Endothelial cell of umbilical vein (primary cell): ENCODE measurements at regions not wholly inside any gene's neighbourhood (a gene's known extent, or its start where the extent isn't known, plus 50 kb on each side); places are given as distances from the start of the nearest gene placed in this dataset.

Experiments
- BruUV-seq: library from RNA; stranded (reverse); fragments of 400-500 nt; replicated peaks from 2 replicates; lab custom pipeline; 2021; lab: Mats Ljungman, UMichigan
- CTCF ChIA-PET: fragments of 300-600, 350-600 bp; sonication (Branson Sonifier 250); formaldehyde crosslinking; loops from one replicate; lab custom pipeline; 2021; ENCODE audit warnings: antibody characterized with exemption, inconsistent platforms; lab: Charles Lee
- POLR2A ChIA-PET: fragments of 300-600, 350-600 bp; sonication (Branson Sonifier 250); formaldehyde crosslinking; loops from one replicate; lab custom pipeline; 2021; ENCODE audit warnings: antibody characterized with exemption, inconsistent platforms; lab: Charles Lee
- DNase-seq: peaks from one replicate; pipeline ENCODE4 v3.0.0-alpha.2; 2011; ENCODE audit warnings: low read depth, low spot score
- FAIRE-seq: peaks from 2 replicates; lab custom pipeline; 2011; peaks lifted over from hg19 to GRCh38; lab: Jason Lieb, UNC
- H2AFZ ChIP-seq: 2 replicates; pipeline ENCODE4 v1.6.0; 2012; ENCODE audit warnings: low read depth, low read length, control low read depth, inconsistent platforms
- H3K27ac ChIP-seq: 2 replicates; pipeline ENCODE4 v1.5.1; 2011; ENCODE audit warnings: low read depth, mild to moderate bottlenecking, control low read depth, low read length, moderate library complexity; ENCODE audit not compliant: insufficient read depth
- H3K27me3 ChIP-seq, 2 experiments: 2 replicates each; pipeline versions ENCODE4 v1.6.0 to v1.6.1; 2011; ENCODE audit warnings: low read length in 2 of 2, mixed read lengths in 1 of 2; ENCODE audit not compliant: control insufficient read depth in 2 of 2, insufficient read depth in 2 of 2
- H3K36me3 ChIP-seq, 2 experiments: 2 replicates in 1 of 2; 3 replicates in 1 of 2; pipeline ENCODE4 v1.5.1; 2011; ENCODE audit warnings: low read length in 2 of 2, mild to moderate bottlenecking in 1 of 2, moderate library complexity in 1 of 2; ENCODE audit not compliant: control insufficient read depth in 2 of 2, insufficient read depth in 2 of 2; ENCODE audit errors: extremely low read depth in 1 of 2
- H3K4me1 ChIP-seq: 3 replicates; pipeline ENCODE4 v1.5.1; 2011; ENCODE audit warnings: mild to moderate bottlenecking, low read length; ENCODE audit not compliant: control insufficient read depth, insufficient read depth; ENCODE audit errors: extremely low read depth
- H3K4me2 ChIP-seq: 2 replicates; pipeline ENCODE4 v1.6.1; 2011; ENCODE audit warnings: low read length, control low read depth, mixed read lengths; ENCODE audit not compliant: insufficient read depth
- H3K4me3 ChIP-seq, 3 experiments: fragments of 200-600 bp in 1 of 3; sonication (generic), shearing (Covaris generic) in 1 of 3; replicated peaks in 1 of 3; 2 replicates each; pipeline ENCODE4 v1.5.1; 2011 to 2016; ENCODE audit warnings: control low read depth in 3 of 3, low read length in 3 of 3, mild to moderate bottlenecking in 2 of 3, inconsistent platforms in 1 of 3, low read depth in 1 of 3, moderate library complexity in 1 of 3; ENCODE audit not compliant: insufficient read depth in 1 of 3
- H3K79me2 ChIP-seq: 2 replicates; pipeline ENCODE4 v1.6.0; 2012; ENCODE audit warnings: low read length, inconsistent platforms; ENCODE audit not compliant: control insufficient read depth, insufficient read depth
- H3K9ac ChIP-seq: replicated peaks from 2 replicates; pipeline ENCODE3; 2011; ENCODE audit warnings: low read length, control low read depth; ENCODE audit not compliant: insufficient read depth; ENCODE audit errors: extremely low read depth
- H3K9me1 ChIP-seq: replicated peaks from 3 replicates; pipeline ENCODE4 v1.6.0; 2011; ENCODE audit warnings: mild to moderate bottlenecking, low read length; ENCODE audit not compliant: control insufficient read depth, insufficient read depth; ENCODE audit errors: extremely low read depth
- H3K9me3 ChIP-seq: replicated peaks from 2 replicates; pipeline ENCODE4 v1.5.1; 2012; ENCODE audit warnings: low read length, inconsistent platforms; ENCODE audit not compliant: control insufficient read depth, insufficient read depth
- H4K20me1 ChIP-seq: replicated peaks from 2 replicates; pipeline ENCODE3; 2011; ENCODE audit warnings: mild to moderate bottlenecking, low read length; ENCODE audit not compliant: control insufficient read depth, insufficient read depth; ENCODE audit errors: extremely low read depth
- CTCF ChIP-seq, 2 donors: IDR thresholded peaks; 1 replicate in 1 of 2; 2 replicates in 1 of 2; pipeline ENCODE4 v1.5.1; 2011; ENCODE audit warnings: low read length in 2 of 2, mild to moderate bottlenecking in 2 of 2, moderate library complexity in 2 of 2, control low read depth in 1 of 2, inconsistent platforms in 1 of 2, low read depth in 1 of 2; ENCODE audit not compliant: insufficient read depth in 1 of 2; ENCODE audit errors: extremely low read depth in 1 of 2
- EZH2 ChIP-seq: IDR thresholded peaks from 2 replicates; pipeline ENCODE4 v1.6.1; 2012; ENCODE audit warnings: borderline replicate concordance, low read depth, mild to moderate bottlenecking, moderate library complexity, low read length, inconsistent platforms; ENCODE audit not compliant: severe bottlenecking
- FOS ChIP-seq: IDR thresholded peaks from 2 replicates; pipeline ENCODE4 v1.6.1; 2011; ENCODE audit warnings: mild to moderate bottlenecking, low read length, moderate library complexity, borderline replicate concordance; ENCODE audit not compliant: insufficient read depth
- GATA2 ChIP-seq: IDR thresholded peaks from 2 replicates; pipeline ENCODE4 v1.7.0; 2011; ENCODE audit warnings: low read depth, mild to moderate bottlenecking, moderate library complexity, mixed read lengths, low read length; ENCODE audit not compliant: insufficient read length, insufficient read depth
- JUN ChIP-seq: IDR thresholded peaks from 2 replicates; pipeline ENCODE4 v1.6.1; 2011; ENCODE audit warnings: borderline replicate concordance, low read depth; ENCODE audit not compliant: insufficient read length, insufficient read depth
- MAX ChIP-seq: IDR thresholded peaks from 2 replicates; pipeline ENCODE4 v1.6.1; 2011; ENCODE audit not compliant: insufficient read depth, insufficient read length
- MYC ChIP-seq: IDR thresholded peaks from one replicate; pipeline ENCODE4 v1.6.1; 2011; ENCODE audit warnings: mild to moderate bottlenecking, low read depth, low read length
- POLR2A ChIP-seq: IDR thresholded peaks from 2 replicates; pipeline ENCODE4 v1.6.1; 2012; ENCODE audit warnings: low read depth, mild to moderate bottlenecking, control low read depth, low read length
- POLR2AphosphoS5 ChIP-seq: IDR thresholded peaks from 2 replicates; pipeline ENCODE4 v1.6.1; 2012; ENCODE audit warnings: low read depth, mild to moderate bottlenecking, control low read depth, low read length, moderate library complexity; ENCODE audit not compliant: insufficient read depth
- dilution Hi-C: fragments of 300-500 bp; cut with MboI; formaldehyde crosslinking; loops from one replicate; pipeline ENCODE4 v1.15.0; 2019; ENCODE audit warnings: low sequenced_read_pairs; ENCODE audit not compliant: extremely low pct_ligation_motif_present
- intact Hi-C: fragments of 100-400 bp; cut with micrococcal nuclease; formaldehyde crosslinking; loops from one replicate; pipeline ENCODE4 v1.10.0; 2022

DNA sequence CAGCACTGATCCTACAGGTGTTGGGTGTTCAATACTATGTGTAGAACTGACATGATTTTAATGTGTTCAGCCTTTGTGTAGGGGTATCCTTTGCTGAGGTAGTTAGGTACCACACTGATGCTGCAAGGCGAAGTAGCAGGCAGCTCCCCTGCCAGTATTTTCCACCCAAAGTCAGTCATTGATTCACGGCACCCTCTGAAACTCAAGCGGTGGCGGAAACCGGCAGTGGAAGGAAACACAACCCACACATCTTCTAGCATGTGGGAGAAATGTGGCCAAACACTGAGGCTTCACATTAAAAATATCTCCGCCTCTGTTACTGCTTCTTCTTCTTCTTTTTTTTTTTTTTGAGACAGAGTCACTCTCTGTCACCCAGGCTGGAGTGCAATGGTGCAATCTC lies 126.3 kb downstream of the AASDH start:
- dilution Hi-C loops (no loop called here), intact Hi-C loops (no loop called here)
- ChIA-PET POLR2A (no interaction called here), CTCF (interaction anchor here (1.6 kb wide), 1 partner anchor 16 kb away, joined by 3 read pairs; no protein-coding TSS in a partner anchor)
- DNase-seq (no peak), FAIRE-seq (no peak)
- H3K36me3 ChIP-seq = no peaks in the 10 kb centered on the region
- H3K9me1 ChIP-seq = no peaks in the 10 kb centered on the region
- H3K79me2 ChIP-seq = no peaks in the 10 kb centered on the region
- H4K20me1 ChIP-seq = no peaks in the 10 kb centered on the region
- no peak overlapping the region for H3K27ac ChIP-seq
- no peaks in the 10 kb centered on the region for H3K27me3 ChIP-seq
- BruUV-seq = no TSS peak
- TF ChIP-seq CTCF (IDR thresholded peaks at IDR 0.05; ENCODE audit: extremely low read depth in 1 of 2, insufficient read depth in 1 of 2, low read depth in 1 of 2, low read length in 2 of 2) (no peak), JUN (no peak), FOS (no peak), MAX (no peak), EZH2 (no peak), MYC (no peak), GATA2 (no peak), POLR2A (no peak), POLR2AphosphoS5 (no peak)
- H3K9me3 ChIP-seq = no peaks in the 10 kb centered on the region
- H3K4me1 ChIP-seq = no peaks in the 10 kb centered on the region
- no peak overlapping the region for H2AFZ ChIP-seq
- no peak overlapping the region for H3K4me3 ChIP-seq
- no peak overlapping the region for H3K4me2 ChIP-seq
- no peak overlapping the region for H3K9ac ChIP-seq
